GM12892 (cell line): ENCODE measurements at regions not wholly inside any gene's neighbourhood (a gene's known extent, or its start where the extent isn't known, plus 50 kb on each side); places are given as distances from the start of the nearest gene placed in this dataset.
"Not testable (repeated sequence)": the region's sequence is repeated elsewhere in the genome, so short reads cannot be mapped to it uniquely, and the experiment has no call there.

Experiments
- POLR2A ChIP-seq: IDR thresholded peaks from 2 replicates; pipeline ENCODE4 v1.6.1; 2011; ENCODE audit warnings: low read depth, low read length, control low read depth
- POLR2AphosphoS5 ChIP-seq: IDR thresholded peaks from 2 replicates; pipeline ENCODE4 v1.6.1; 2011; ENCODE audit warnings: low read depth, low read length, control low read depth
- TAF1 ChIP-seq: IDR thresholded peaks from 2 replicates; pipeline ENCODE4 v1.6.1; 2011; ENCODE audit warnings: low read depth, mild to moderate bottlenecking, control low read depth, low read length, borderline replicate concordance

DNA sequence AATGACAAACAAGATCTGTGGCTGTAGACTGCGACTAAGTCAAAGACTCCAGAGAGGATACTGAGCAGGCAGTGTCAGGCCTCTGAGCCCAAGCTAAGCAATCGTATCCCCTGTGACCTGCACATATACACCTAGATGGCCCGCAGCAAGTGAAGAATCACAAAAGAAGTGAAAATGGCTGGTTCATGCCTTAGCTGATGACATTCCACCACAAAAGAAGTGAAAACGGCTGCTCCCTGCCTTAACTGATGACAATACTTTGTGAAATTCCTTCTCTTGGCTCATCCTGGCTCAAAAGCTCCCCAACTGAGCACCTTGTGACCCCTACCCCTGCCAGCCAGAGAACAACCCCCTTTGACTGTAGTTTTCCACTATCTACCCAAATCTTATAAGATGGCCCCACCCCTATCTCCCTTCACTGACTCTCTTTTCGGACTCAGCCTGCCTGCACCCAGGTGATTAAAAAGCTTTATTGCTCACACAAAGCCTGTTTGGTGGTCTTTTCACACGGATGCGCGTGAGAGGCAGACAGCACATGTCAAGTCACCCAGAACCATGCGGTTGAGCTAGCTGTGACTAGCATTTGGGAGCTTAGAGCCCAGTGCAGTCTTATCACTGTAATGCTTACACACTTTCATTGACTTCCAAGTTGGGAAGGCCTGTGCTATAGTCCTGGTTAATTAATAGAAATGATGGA, 812.0 kb downstream of the MCTP2 start:
- TF ChIP-seq POLR2A, POLR2AphosphoS5, TAF1: not testable (repeated sequence)
